Tibial artery (tissue), 4 donors: ENCODE measurements at regions not wholly inside any gene's neighbourhood (a gene's known extent, or its start where the extent isn't known, plus 50 kb on each side); places are given as distances from the start of the nearest gene placed in this dataset.

Experiments used
- DNase-seq, 2 donors: peaks; one replicate each; pipeline ENCODE4 v3.0.0-alpha.2; 2019
- H3K27ac ChIP-seq, 2 donors: fragments of 200-600 bp; sonication (generic) in 1 of 2; 1 replicate in 1 of 2; 2 replicates in 1 of 2; pipeline ENCODE4 v1.5.1; 2018 to 2019; ENCODE audit warnings: mild to moderate bottlenecking in 1 of 2
- H3K27me3 ChIP-seq, 2 donors: fragments of 200-600 bp; sonication (generic) in 1 of 2; one replicate each; pipeline versions ENCODE4 v1.5.1 to v1.6.0; 2016 to 2019
- H3K36me3 ChIP-seq, 3 donors: fragments of 200-600 bp; sonication (generic) in 2 of 3; one replicate each; pipeline ENCODE4 v1.5.1; 2016 to 2019; ENCODE audit warnings: mild to moderate bottlenecking in 2 of 3
- H3K4me1 ChIP-seq, 4 donors: fragments of 200-600 bp; sonication (generic) in 2 of 4; 1 replicate in 3 of 4; 2 replicates in 1 of 4; pipeline ENCODE4 v1.5.1; 2016 to 2019
- H3K4me3 ChIP-seq, 2 donors: fragments of 200-600 bp; sonication (generic) in 1 of 2; 1 replicate in 1 of 2; 2 replicates in 1 of 2; pipeline ENCODE4 v1.5.1; 2018 to 2019; ENCODE audit warnings: mild to moderate bottlenecking in 2 of 2
- H3K9me3 ChIP-seq, 3 donors: fragments of 200-600 bp; sonication (generic) in 1 of 3; one replicate each; pipeline ENCODE4 v1.5.1; 2016 to 2019
- CTCF ChIP-seq, 2 experiments: fragments of 200-600 bp in 1 of 2; fragments of 450-650 bp in 1 of 2; IDR thresholded peaks; one replicate each; pipeline ENCODE4 v1.5.1; 2017 to 2019; ENCODE audit warnings: antibody characterized with exemption in 2 of 2, mild to moderate bottlenecking in 1 of 2, moderate library complexity in 1 of 2
- intact Hi-C: fragments of 100-400 bp; cut with DNase I; formaldehyde crosslinking; loops from one replicate; pipeline ENCODE4 v1.15.0; 2023; ENCODE audit warnings: low total_unique reads

- intact Hi-C loops: loop anchor here (10.0 kb wide), 1 partner anchor 128 kb away; no protein-coding TSS in a partner anchor
- H3K9me3 ChIP-seq: no peaks in the 10 kb centered on the region
- no peak overlapping the region for H3K4me3 ChIP-seq
- no peaks in the 10 kb centered on the region for H3K4me1 ChIP-seq
- H3K36me3 ChIP-seq: no peaks in the 10 kb centered on the region
- H3K27ac ChIP-seq: no peak overlapping the region
- no peak for TF ChIP-seq CTCF (IDR thresholded peaks at IDR 0.05)
- no peaks in the 10 kb centered on the region for H3K27me3 ChIP-seq
- no peak for DNase-seq
Measured at GRCh38 chr1:115467196-115467595, 129.1 kb upstream of the NGF start.

GRCh38 chr1:115466433-115466832 is 128.4 kb upstream of the NGF start:
- H3K27me3 ChIP-seq: no peaks in the 10 kb centered on the region
- H3K4me3 ChIP-seq: no peak overlapping the region
- no peak for DNase-seq
- no peak for TF ChIP-seq CTCF (IDR thresholded peaks at IDR 0.05)
- no peaks in the 10 kb centered on the region for H3K36me3 ChIP-seq
- no peak overlapping the region for H3K27ac ChIP-seq
- H3K9me3 ChIP-seq: no peaks in the 10 kb centered on the region
- H3K4me1 ChIP-seq: no peaks in the 10 kb centered on the region
- intact Hi-C loops: loop anchor here (10.0 kb wide), 1 partner anchor 128 kb away; no protein-coding TSS in a partner anchor

- Histone ChIP-seq H3K27me3 (no peaks in the 10 kb centered on the region), H3K4me1 (no peaks in the 10 kb centered on the region), H3K4me3 (no peak overlapping the region), H3K36me3 (no peaks in the 10 kb centered on the region), H3K9me3 (no peaks in the 10 kb centered on the region), H3K27ac (no peak overlapping the region)
- TF ChIP-seq CTCF (IDR thresholded peaks at IDR 0.05): no peak
- no peak for DNase-seq
- intact Hi-C loops: loop anchor here (10.0 kb wide), 1 partner anchor 129 kb away; no protein-coding TSS in a partner anchor
Measured at GRCh38 chr1:115465802-115466363, 127.8 kb upstream of the NGF start.

GRCh38 chr1:115463347-115463746 is 125.3 kb upstream of the NGF start:
- DNase-seq: no peak
- TF ChIP-seq CTCF (IDR thresholded peaks at IDR 0.05): no peak
- Histone ChIP-seq H3K4me3 (no peak overlapping the region), H3K9me3 (no peaks in the 10 kb centered on the region), H3K27me3 (no peaks in the 10 kb centered on the region), H3K27ac (no peak overlapping the region), H3K36me3 (no peaks in the 10 kb centered on the region), H3K4me1 (no peaks in the 10 kb centered on the region)
- intact Hi-C loops: loop anchor here (10.0 kb wide), 1 partner anchor 131 kb away; no protein-coding TSS in a partner anchor

GRCh38 chr1:115462566-115463076 is 124.6 kb upstream of the NGF start:
- intact Hi-C loops: loop anchor here (10.0 kb wide), 1 partner anchor 132 kb away; no protein-coding TSS in a partner anchor
- Histone ChIP-seq H3K9me3 (no peaks in the 10 kb centered on the region), H3K4me1 (no peaks in the 10 kb centered on the region), H3K4me3 (no peak overlapping the region), H3K27ac (no peak overlapping the region), H3K27me3 (no peaks in the 10 kb centered on the region), H3K36me3 (no peaks in the 10 kb centered on the region)
- no peak for TF ChIP-seq CTCF (IDR thresholded peaks at IDR 0.05)
- no peak for DNase-seq
